SK-N-SH (cell line): ENCODE measurements at regions not wholly inside any gene's neighbourhood (a gene's known extent, or its start where the extent isn't known, plus 50 kb on each side); places are given as distances from the start of the nearest gene placed in this dataset.

ENCODE experiments used
- CTCF ChIA-PET: fragments of 300-600, 350-600 bp; formaldehyde crosslinking; extraction: SDS; loops from one replicate; lab custom pipeline; 2021; lab: Yijun Ruan, JAX
- POLR2A ChIA-PET: fragments of 350-600 bp; sonication (Branson Sonifier 250); formaldehyde crosslinking; extraction: SDS; loops from one replicate; lab custom pipeline; 2020; ENCODE audit warnings: antibody characterized with exemption, inconsistent platforms; lab: Yijun Ruan, JAX
- DNase-seq: peaks from one replicate; pipeline ENCODE4 v3.0.0; 2012
- H2AFZ ChIP-seq: fragments of 200-600 bp; sonication (generic); 2 replicates; pipeline ENCODE4 v1.8.1; 2016; ENCODE audit warnings: antibody characterized with exemption, mild to moderate bottlenecking, low read depth
- H3F3A ChIP-seq: fragments of 200-600 bp; sonication (generic); replicated peaks from 2 replicates; pipeline ENCODE3; 2016; ENCODE audit warnings: antibody characterized with exemption, mild to moderate bottlenecking; ENCODE audit not compliant: insufficient read depth
- H3K27ac ChIP-seq, 2 experiments: fragments of 200-500 bp in 1 of 2; fragments of 200-600 bp in 1 of 2; sonication (Bioruptor generic) in 1 of 2; sonication (generic), shearing (Covaris generic) in 1 of 2; 2 replicates each; pipeline versions ENCODE4 v1.5.1 to v1.6.1; 2014 to 2016; ENCODE audit warnings: low read depth in 2 of 2, inconsistent platforms in 1 of 2, low read length in 1 of 2, mild to moderate bottlenecking in 1 of 2, mixed read lengths in 1 of 2
- H3K27me3 ChIP-seq: fragments of 200-600 bp; sonication (generic), shearing (Covaris generic); 2 replicates; pipeline ENCODE4 v1.6.1; 2016; ENCODE audit warnings: mixed run types; ENCODE audit not compliant: insufficient read depth
- H3K36me3 ChIP-seq, 2 experiments: fragments of 200-500 bp in 1 of 2; fragments of 200-600 bp in 1 of 2; sonication (Bioruptor generic) in 1 of 2; sonication (generic) in 1 of 2; replicated peaks in 1 of 2; 2 replicates each; pipeline versions ENCODE3 to v1.5.1; 2014 to 2016; ENCODE audit warnings: low read length in 1 of 2, mild to moderate bottlenecking in 1 of 2; ENCODE audit not compliant: insufficient read depth in 2 of 2, control insufficient read depth in 1 of 2
- H3K4me1 ChIP-seq, 2 experiments: fragments of 200-500 bp in 1 of 2; fragments of 200-600 bp in 1 of 2; sonication (Bioruptor generic) in 1 of 2; sonication (generic), shearing (Covaris generic) in 1 of 2; 2 replicates each; pipeline versions ENCODE4 v1.5.1 to v1.6.1; 2014 to 2016; ENCODE audit warnings: low read depth in 1 of 2, low read length in 1 of 2, mixed run types in 1 of 2; ENCODE audit not compliant: insufficient read depth in 2 of 2, control insufficient read depth in 1 of 2
- H3K4me2 ChIP-seq: fragments of 200-600 bp; sonication (generic), shearing (Covaris generic); 2 replicates; pipeline ENCODE4 v1.6.1; 2017; ENCODE audit warnings: mixed run types
- H3K4me3 ChIP-seq, 2 experiments: fragments of 200-500 bp in 1 of 2; fragments of 200-600 bp in 1 of 2; sonication (Bioruptor generic) in 1 of 2; sonication (generic), shearing (Covaris generic) in 1 of 2; 2 replicates each; pipeline versions ENCODE4 v1.5.1 to v1.8.1; 2014 to 2016; ENCODE audit warnings: low read depth in 2 of 2, inconsistent platforms in 1 of 2, low read length in 1 of 2, mild to moderate bottlenecking in 1 of 2, mixed read lengths in 1 of 2, moderate library complexity in 1 of 2
- H3K79me2 ChIP-seq: fragments of 200-600 bp; sonication (generic); 2 replicates; pipeline ENCODE4 v1.8.1; 2017; ENCODE audit warnings: mild to moderate bottlenecking; ENCODE audit not compliant: insufficient read depth
- H3K9ac ChIP-seq: fragments of 200-600 bp; sonication (generic); 2 replicates; pipeline ENCODE4 v1.6.1; 2017; ENCODE audit warnings: mixed run types
- H3K9me2 ChIP-seq: fragments of 200-600 bp; sonication (generic); 2 replicates; pipeline ENCODE4 v1.6.1; 2017; ENCODE audit warnings: mixed run types
- H3K9me3 ChIP-seq: fragments of 200-600 bp; sonication (generic); 2 replicates; pipeline ENCODE4 v1.6.1; 2017; ENCODE audit warnings: mixed run types, mild to moderate bottlenecking, moderate library complexity
- H4K20me1 ChIP-seq: fragments of 200-600 bp; sonication (generic); 2 replicates; pipeline ENCODE4 v1.6.1; 2017; ENCODE audit warnings: mild to moderate bottlenecking, mixed run types; ENCODE audit not compliant: insufficient read depth
- CHD2 ChIP-seq: fragments of 150-350 bp; IDR thresholded peaks from 2 replicates; pipeline ENCODE4 v1.6.1; 2018; ENCODE audit warnings: low read length; ENCODE audit not compliant: partially characterized antibody
- CTCF ChIP-seq: fragments of 200-600 bp; sonication (generic); IDR thresholded peaks from 2 replicates; pipeline ENCODE4 v1.6.1; 2017; ENCODE audit warnings: antibody characterized with exemption, mild to moderate bottlenecking, moderate library complexity
- EZH2phosphoT487 ChIP-seq: fragments of 200-600 bp; sonication (generic); IDR thresholded peaks from 2 replicates; pipeline ENCODE4 v1.6.1; 2017; ENCODE audit warnings: low read depth, mixed run types, mild to moderate bottlenecking, antibody characterized with exemption, moderate library complexity, borderline replicate concordance
- FOXJ3 ChIP-seq: sonication (generic); formaldehyde crosslinking; IDR thresholded peaks from 2 replicates; pipeline ENCODE4 v1.5.1; 2020; ENCODE audit warnings: mild to moderate bottlenecking, missing genetic modification reagents
- GATA2 ChIP-seq: sonication (generic); formaldehyde crosslinking; IDR thresholded peaks from 2 replicates; pipeline ENCODE4 v1.5.0; 2020; ENCODE audit warnings: mild to moderate bottlenecking, missing genetic modification reagents
- IRF3 ChIP-seq: fragments of 150-350 bp; IDR thresholded peaks from 2 replicates; pipeline ENCODE4 v1.6.1; 2016; ENCODE audit warnings: mild to moderate bottlenecking, low read depth, low read length
- JUND ChIP-seq: IDR thresholded peaks from 2 replicates; pipeline ENCODE4 v1.4.0; 2012
- MAX ChIP-seq: IDR thresholded peaks from 2 replicates; pipeline ENCODE4 v1.4.0; 2012; ENCODE audit warnings: low read depth
- MEF2A ChIP-seq: IDR thresholded peaks from 2 replicates; pipeline ENCODE4 v1.4.0; 2012; ENCODE audit warnings: low read depth, borderline replicate concordance
- PBX3 ChIP-seq: IDR thresholded peaks from 2 replicates; pipeline ENCODE4; 2012
- POLR2AphosphoS5 ChIP-seq: IDR thresholded peaks from 2 replicates; pipeline ENCODE4 v1.6.1; 2012; ENCODE audit warnings: low read depth, low read length
- RCOR1 ChIP-seq: fragments of 150-350 bp; IDR thresholded peaks from 2 replicates; pipeline ENCODE4 v1.6.1; 2017; ENCODE audit warnings: antibody characterized with exemption, low read length
- SIN3A ChIP-seq: IDR thresholded peaks from 2 replicates; pipeline ENCODE4 v1.6.1; 2012; ENCODE audit warnings: low read depth, mild to moderate bottlenecking, low read length, moderate library complexity, borderline replicate concordance
- TAF1 ChIP-seq: IDR thresholded peaks from 2 replicates; pipeline ENCODE4 v1.6.1; 2012; ENCODE audit warnings: low read depth, mild to moderate bottlenecking, low read length, moderate library complexity, borderline replicate concordance
- USF2 ChIP-seq: fragments of 150-350 bp; IDR thresholded peaks from 2 replicates; pipeline ENCODE4 v1.6.1; 2017; ENCODE audit warnings: antibody characterized with exemption, low read length, low read depth, borderline replicate concordance
- YY1 ChIP-seq: IDR thresholded peaks from 2 replicates; pipeline ENCODE4 v1.4.0; 2012; ENCODE audit warnings: low read depth, mild to moderate bottlenecking
- WGBS: methylation state at CpG from one replicate; pipeline ENCODE4 v1.1.6; 2017; ENCODE audit warnings: low lambda C conversion rate; 5-methylcytosine and 5-hydroxymethylcytosine counted together

- TF ChIP-seq CTCF (no peak), RCOR1 (no peak)
- TF ChIP-seq, all 33 proteins: peak for 0
Measured at GRCh38 chr2:46839045-46839444, 76.6 kb downstream of the MCFD2 start (continued).

- CTCF ChIA-PET: interaction anchor here (1.1 to 1.5 kb wide), 4 partner anchors 21 to 39 kb away, joined by 3 read pairs; no protein-coding TSS in a partner anchor
- no peak overlapping the region for H3K4me3 ChIP-seq
- POLR2A ChIA-PET: no interaction called here
Measured at GRCh38 chr2:46837704-46838103, 77.9 kb downstream of the MCFD2 start.

More at GRCh38 chr2:46837704-46838103, 77.9 kb downstream of the MCFD2 start:
- 0 out of 2 replicates have a peak, but pooled peaks cover 4% of the 10 kb centered on the region for H3K9me3 ChIP-seq
- H3K9ac ChIP-seq: no peak overlapping the region
- H3K4me2 ChIP-seq: no peak overlapping the region
- H4K20me1 ChIP-seq: no peaks in the 10 kb centered on the region
- H3K27me3 ChIP-seq: no peaks in the 10 kb centered on the region
- WGBS: 92% methylated on average over 5 of the region's 5 CpGs
- no peak overlapping the region for H2AFZ ChIP-seq
- no peaks in the 10 kb centered on the region for H3K79me2 ChIP-seq
- no peak overlapping the region for H3K27ac ChIP-seq
- no peaks in the 10 kb centered on the region for H3F3A ChIP-seq
- peaks cover 0 to 5% of the 10 kb centered on the region in 2 experiments for H3K36me3 ChIP-seq
- H3K9me2 ChIP-seq: no peaks in the 10 kb centered on the region
- TF ChIP-seq CHD2 (no peak), POLR2AphosphoS5 (no peak), FOXJ3 (no peak), TAF1 (no peak), JUND (no peak), MAX (no peak), SIN3A (no peak), EZH2phosphoT487 (no peak), MEF2A (no peak), GATA2 (CRISPR knock-in tag) (no peak), USF2 (no peak), IRF3 (no peak), YY1 (no peak), PBX3 (no peak)
- TF ChIP-seq, all 33 proteins: peak for 0
- DNase-seq: no peak
- H3K4me1 ChIP-seq: peaks cover 0 to 17% of the 10 kb centered on the region in 2 experiments; a peak in 1 of 4 replicates
